Endothelial cell of umbilical vein (primary cell): ENCODE measurements at regions not wholly inside any gene's neighbourhood (a gene's known extent, or its start where the extent isn't known, plus 50 kb on each side); places are given as distances from the start of the nearest gene placed in this dataset.

ENCODE experiments used
- BruUV-seq: library from RNA; stranded (reverse); fragments of 400-500 nt; replicated peaks from 2 replicates; lab custom pipeline; 2021; lab: Mats Ljungman, UMichigan
- CTCF ChIA-PET: fragments of 300-600, 350-600 bp; sonication (Branson Sonifier 250); formaldehyde crosslinking; loops from one replicate; lab custom pipeline; 2021; ENCODE audit warnings: antibody characterized with exemption, inconsistent platforms; lab: Charles Lee
- POLR2A ChIA-PET: fragments of 300-600, 350-600 bp; sonication (Branson Sonifier 250); formaldehyde crosslinking; loops from one replicate; lab custom pipeline; 2021; ENCODE audit warnings: antibody characterized with exemption, inconsistent platforms; lab: Charles Lee
- DNase-seq: peaks from one replicate; pipeline ENCODE4 v3.0.0-alpha.2; 2011; ENCODE audit warnings: low read depth, low spot score
- FAIRE-seq: peaks from 2 replicates; lab custom pipeline; 2011; peaks lifted over from hg19 to GRCh38; lab: Jason Lieb, UNC
- H2AFZ ChIP-seq: 2 replicates; pipeline ENCODE4 v1.6.0; 2012; ENCODE audit warnings: low read depth, low read length, control low read depth, inconsistent platforms
- H3K27ac ChIP-seq: 2 replicates; pipeline ENCODE4 v1.5.1; 2011; ENCODE audit warnings: low read depth, mild to moderate bottlenecking, control low read depth, low read length, moderate library complexity; ENCODE audit not compliant: insufficient read depth
- H3K27me3 ChIP-seq, 2 experiments: 2 replicates each; pipeline versions ENCODE4 v1.6.0 to v1.6.1; 2011; ENCODE audit warnings: low read length in 2 of 2, mixed read lengths in 1 of 2; ENCODE audit not compliant: control insufficient read depth in 2 of 2, insufficient read depth in 2 of 2
- H3K36me3 ChIP-seq, 2 experiments: 2 replicates in 1 of 2; 3 replicates in 1 of 2; pipeline ENCODE4 v1.5.1; 2011; ENCODE audit warnings: low read length in 2 of 2, mild to moderate bottlenecking in 1 of 2, moderate library complexity in 1 of 2; ENCODE audit not compliant: control insufficient read depth in 2 of 2, insufficient read depth in 2 of 2; ENCODE audit errors: extremely low read depth in 1 of 2
- H3K4me1 ChIP-seq: 3 replicates; pipeline ENCODE4 v1.5.1; 2011; ENCODE audit warnings: mild to moderate bottlenecking, low read length; ENCODE audit not compliant: control insufficient read depth, insufficient read depth; ENCODE audit errors: extremely low read depth
- H3K4me2 ChIP-seq: 2 replicates; pipeline ENCODE4 v1.6.1; 2011; ENCODE audit warnings: low read length, control low read depth, mixed read lengths; ENCODE audit not compliant: insufficient read depth
- H3K4me3 ChIP-seq, 3 experiments: fragments of 200-600 bp in 1 of 3; sonication (generic), shearing (Covaris generic) in 1 of 3; replicated peaks in 1 of 3; 2 replicates each; pipeline ENCODE4 v1.5.1; 2011 to 2016; ENCODE audit warnings: control low read depth in 3 of 3, low read length in 3 of 3, mild to moderate bottlenecking in 2 of 3, inconsistent platforms in 1 of 3, low read depth in 1 of 3, moderate library complexity in 1 of 3; ENCODE audit not compliant: insufficient read depth in 1 of 3
- H3K79me2 ChIP-seq: 2 replicates; pipeline ENCODE4 v1.6.0; 2012; ENCODE audit warnings: low read length, inconsistent platforms; ENCODE audit not compliant: control insufficient read depth, insufficient read depth
- H3K9ac ChIP-seq: replicated peaks from 2 replicates; pipeline ENCODE3; 2011; ENCODE audit warnings: low read length, control low read depth; ENCODE audit not compliant: insufficient read depth; ENCODE audit errors: extremely low read depth
- H3K9me1 ChIP-seq: replicated peaks from 3 replicates; pipeline ENCODE4 v1.6.0; 2011; ENCODE audit warnings: mild to moderate bottlenecking, low read length; ENCODE audit not compliant: control insufficient read depth, insufficient read depth; ENCODE audit errors: extremely low read depth
- H3K9me3 ChIP-seq: replicated peaks from 2 replicates; pipeline ENCODE4 v1.5.1; 2012; ENCODE audit warnings: low read length, inconsistent platforms; ENCODE audit not compliant: control insufficient read depth, insufficient read depth
- H4K20me1 ChIP-seq: replicated peaks from 2 replicates; pipeline ENCODE3; 2011; ENCODE audit warnings: mild to moderate bottlenecking, low read length; ENCODE audit not compliant: control insufficient read depth, insufficient read depth; ENCODE audit errors: extremely low read depth
- EZH2 ChIP-seq: IDR thresholded peaks from 2 replicates; pipeline ENCODE4 v1.6.1; 2012; ENCODE audit warnings: borderline replicate concordance, low read depth, mild to moderate bottlenecking, moderate library complexity, low read length, inconsistent platforms; ENCODE audit not compliant: severe bottlenecking
- FOS ChIP-seq: IDR thresholded peaks from 2 replicates; pipeline ENCODE4 v1.6.1; 2011; ENCODE audit warnings: mild to moderate bottlenecking, low read length, moderate library complexity, borderline replicate concordance; ENCODE audit not compliant: insufficient read depth
- GATA2 ChIP-seq: IDR thresholded peaks from 2 replicates; pipeline ENCODE4 v1.7.0; 2011; ENCODE audit warnings: low read depth, mild to moderate bottlenecking, moderate library complexity, mixed read lengths, low read length; ENCODE audit not compliant: insufficient read length, insufficient read depth
- JUN ChIP-seq: IDR thresholded peaks from 2 replicates; pipeline ENCODE4 v1.6.1; 2011; ENCODE audit warnings: borderline replicate concordance, low read depth; ENCODE audit not compliant: insufficient read length, insufficient read depth
- MAX ChIP-seq: IDR thresholded peaks from 2 replicates; pipeline ENCODE4 v1.6.1; 2011; ENCODE audit not compliant: insufficient read depth, insufficient read length
- MYC ChIP-seq: IDR thresholded peaks from one replicate; pipeline ENCODE4 v1.6.1; 2011; ENCODE audit warnings: mild to moderate bottlenecking, low read depth, low read length
- POLR2A ChIP-seq: IDR thresholded peaks from 2 replicates; pipeline ENCODE4 v1.6.1; 2012; ENCODE audit warnings: low read depth, mild to moderate bottlenecking, control low read depth, low read length
- POLR2AphosphoS5 ChIP-seq: IDR thresholded peaks from 2 replicates; pipeline ENCODE4 v1.6.1; 2012; ENCODE audit warnings: low read depth, mild to moderate bottlenecking, control low read depth, low read length, moderate library complexity; ENCODE audit not compliant: insufficient read depth
- dilution Hi-C: fragments of 300-500 bp; cut with MboI; formaldehyde crosslinking; loops from one replicate; pipeline ENCODE4 v1.15.0; 2019; ENCODE audit warnings: low sequenced_read_pairs; ENCODE audit not compliant: extremely low pct_ligation_motif_present
- intact Hi-C: fragments of 100-400 bp; cut with micrococcal nuclease; formaldehyde crosslinking; loops from one replicate; pipeline ENCODE4 v1.10.0; 2022
- TF ChIP-seq, protein P1 (sequence below), 2 donors: IDR thresholded peaks; 1 replicate in 1 of 2; 2 replicates in 1 of 2; pipeline ENCODE4 v1.5.1; 2011; ENCODE audit warnings: low read length in 2 of 2, mild to moderate bottlenecking in 2 of 2, moderate library complexity in 2 of 2, control low read depth in 1 of 2, inconsistent platforms in 1 of 2, low read depth in 1 of 2; ENCODE audit not compliant: insufficient read depth in 1 of 2; ENCODE audit errors: extremely low read depth in 1 of 2

- Histone ChIP-seq H3K9me1 (no peaks in the 10 kb centered on the region), H3K4me3 (no peak overlapping the region), H3K36me3 (no peaks in the 10 kb centered on the region), H4K20me1 (no peaks in the 10 kb centered on the region), H3K27me3 (no peaks in the 10 kb centered on the region), H3K9ac (no peak overlapping the region), H3K27ac (no peak overlapping the region), H2AFZ (no peak overlapping the region), H3K4me1 (no peaks in the 10 kb centered on the region), H3K9me3 (no peaks in the 10 kb centered on the region), H3K4me2 (no peak overlapping the region), H3K79me2 (no peaks in the 10 kb centered on the region)
- intact Hi-C loops (no loop called here), dilution Hi-C loops (no loop called here)
- ChIA-PET POLR2A (no interaction called here), CTCF (no interaction called here)
- DNase-seq, result no peak
- FAIRE-seq, result no peak
- no TSS peak for BruUV-seq
- TF ChIP-seq POLR2A, result no peak
- no peak for TF ChIP-seq GATA2
Observed at GRCh38 chr14:44854114-44854513, 107.6 kb downstream of the KLHL28 start.

- dilution Hi-C loops, result no loop called here
Observed at GRCh38 chr14:44847526-44848309, 114.0 kb downstream of the KLHL28 start.

More at GRCh38 chr14:44847526-44848309, 114.0 kb downstream of the KLHL28 start:
- H3K9ac ChIP-seq, result no peak overlapping the region
- DNase-seq, result no peak
- no peaks in the 10 kb centered on the region for H4K20me1 ChIP-seq
- no peaks in the 10 kb centered on the region for H3K9me3 ChIP-seq
- intact Hi-C loops, result no loop called here
- no peaks in the 10 kb centered on the region for H3K9me1 ChIP-seq
- FAIRE-seq, result no peak
- no peak overlapping the region for H3K4me3 ChIP-seq
- ChIA-PET CTCF (interaction anchor here (1.0 to 1.9 kb wide), 4 partner anchors 16 to 421 kb away, joined by 3 to 16 read pairs (median 4); no protein-coding TSS in a partner anchor), POLR2A (no interaction called here)
- TF ChIP-seq FOS (no peak), GATA2 (no peak), POLR2AphosphoS5 (no peak), EZH2 (no peak), POLR2A (no peak), JUN (no peak), MAX (no peak), MYC (no peak)
- TF ChIP-seq, protein P1, sequence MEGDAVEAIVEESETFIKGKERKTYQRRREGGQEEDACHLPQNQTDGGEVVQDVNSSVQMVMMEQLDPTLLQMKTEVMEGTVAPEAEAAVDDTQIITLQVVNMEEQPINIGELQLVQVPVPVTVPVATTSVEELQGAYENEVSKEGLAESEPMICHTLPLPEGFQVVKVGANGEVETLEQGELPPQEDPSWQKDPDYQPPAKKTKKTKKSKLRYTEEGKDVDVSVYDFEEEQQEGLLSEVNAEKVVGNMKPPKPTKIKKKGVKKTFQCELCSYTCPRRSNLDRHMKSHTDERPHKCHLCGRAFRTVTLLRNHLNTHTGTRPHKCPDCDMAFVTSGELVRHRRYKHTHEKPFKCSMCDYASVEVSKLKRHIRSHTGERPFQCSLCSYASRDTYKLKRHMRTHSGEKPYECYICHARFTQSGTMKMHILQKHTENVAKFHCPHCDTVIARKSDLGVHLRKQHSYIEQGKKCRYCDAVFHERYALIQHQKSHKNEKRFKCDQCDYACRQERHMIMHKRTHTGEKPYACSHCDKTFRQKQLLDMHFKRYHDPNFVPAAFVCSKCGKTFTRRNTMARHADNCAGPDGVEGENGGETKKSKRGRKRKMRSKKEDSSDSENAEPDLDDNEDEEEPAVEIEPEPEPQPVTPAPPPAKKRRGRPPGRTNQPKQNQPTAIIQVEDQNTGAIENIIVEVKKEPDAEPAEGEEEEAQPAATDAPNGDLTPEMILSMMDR (IDR thresholded peaks at IDR 0.05; ENCODE audit: extremely low read depth in 1 of 2, insufficient read depth in 1 of 2, low read depth in 1 of 2, low read length in 2 of 2), result no peak
- no peaks in the 10 kb centered on the region for H3K36me3 ChIP-seq
- no TSS peak for BruUV-seq
- H2AFZ ChIP-seq, result no peak overlapping the region
- no peak overlapping the region for H3K4me2 ChIP-seq
- H3K27me3 ChIP-seq, result no peaks in the 10 kb centered on the region
- no peaks in the 10 kb centered on the region for H3K79me2 ChIP-seq
- no peaks in the 10 kb centered on the region for H3K4me1 ChIP-seq
- no peak overlapping the region for H3K27ac ChIP-seq
